ENCODE measurements at regions not wholly inside any gene's neighbourhood (a gene's known extent, or its start where the extent isn't known, plus 50 kb on each side); places are given as distances from the start of the nearest gene placed in this dataset.

- 4% methylated on average over 8 of the region's 8 CpGs for WGBS (ENCODE audit: missing lambda C conversion rate)
- Histone ChIP-seq H3K4me3 (no peak overlapping the region), H3K9me3 (peaks cover 3% of the 10 kb centered on the region; the same call in 2 of the 3 replicates), H3K4me2 (no peak overlapping the region), H3K27ac (no peak overlapping the region), H3K4me1 (no peaks in the 10 kb centered on the region)
- ATAC-seq = no peak
- ChIA-PET POLR2A (no interaction called here), CTCF (no interaction called here)
- no peak for FAIRE-seq
- DNase-seq (ENCODE audit: low read depth in 1 of 2, low spot score in 1 of 2) = no peak
- TF ChIP-seq TFCP2L1 (CRISPR knock-in tag; IDR thresholded peaks at IDR 0.05) = no peak
- TF ChIP-seq MAX (IDR thresholded peaks at IDR 0.05) = no peak
- TF ChIP-seq HOXB5 (CRISPR knock-in tag; IDR thresholded peaks at IDR 0.05) = no peak
- no peak for TF ChIP-seq HMGXB4 (CRISPR knock-in tag; IDR thresholded peaks at IDR 0.05; ENCODE audit: borderline replicate concordance)
- TF ChIP-seq NFE2L2 (conservative IDR thresholded peaks at IDR 0.05; ENCODE audit: low read length) = no peak
- TF ChIP-seq ELK1 (IDR thresholded peaks at IDR 0.05; ENCODE audit: low read depth, low read length) = no peak
- no peak for TF ChIP-seq CHD2 (IDR thresholded peaks at IDR 0.05; ENCODE audit: low read length, partially characterized antibody)
- TF ChIP-seq E2F6 (IDR thresholded peaks at IDR 0.05; ENCODE audit: borderline replicate concordance, low read depth) = no peak
- no peak for TF ChIP-seq ZFP36 (IDR thresholded peaks at IDR 0.05; ENCODE audit: borderline replicate concordance, partially characterized antibody)
- no peak for TF ChIP-seq RAD21 (conservative IDR thresholded peaks at IDR 0.05 in 1 of 2, IDR thresholded peaks at IDR 0.05 in 1 of 2)
- TF ChIP-seq HOXB13 (CRISPR knock-in tag; IDR thresholded peaks at IDR 0.05; ENCODE audit: low read depth) = no peak
- TF ChIP-seq KDM5A (IDR thresholded peaks at IDR 0.05) = no peak
Measured at GRCh38 chr9:12054235-12054634, 639.0 kb upstream of the TYRP1 start.

DNA sequence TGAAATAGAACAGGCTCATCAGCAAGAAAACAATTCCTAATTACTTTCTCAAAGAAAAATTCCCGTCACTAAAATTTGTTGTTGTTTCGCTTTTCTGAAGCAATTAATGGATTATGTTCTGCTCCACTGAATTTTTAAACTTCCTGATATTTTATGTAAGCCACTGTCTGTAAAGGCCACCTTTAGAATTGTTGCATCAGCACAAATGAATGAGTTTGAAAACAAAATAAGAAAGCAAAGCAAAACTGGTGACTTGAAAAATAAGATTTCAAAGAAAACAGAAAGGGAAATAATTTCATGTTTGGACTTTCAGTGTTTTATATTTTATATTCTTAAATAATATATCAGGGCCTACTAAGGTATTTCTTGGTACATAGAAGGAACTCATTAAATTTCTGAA, 636.3 kb upstream of the TYRP1 start:
- 9% methylated on average over 2 of the region's 2 CpGs for WGBS (ENCODE audit: missing lambda C conversion rate)
- FAIRE-seq = no peak
- CTCF ChIA-PET = no interaction called here

DNA sequence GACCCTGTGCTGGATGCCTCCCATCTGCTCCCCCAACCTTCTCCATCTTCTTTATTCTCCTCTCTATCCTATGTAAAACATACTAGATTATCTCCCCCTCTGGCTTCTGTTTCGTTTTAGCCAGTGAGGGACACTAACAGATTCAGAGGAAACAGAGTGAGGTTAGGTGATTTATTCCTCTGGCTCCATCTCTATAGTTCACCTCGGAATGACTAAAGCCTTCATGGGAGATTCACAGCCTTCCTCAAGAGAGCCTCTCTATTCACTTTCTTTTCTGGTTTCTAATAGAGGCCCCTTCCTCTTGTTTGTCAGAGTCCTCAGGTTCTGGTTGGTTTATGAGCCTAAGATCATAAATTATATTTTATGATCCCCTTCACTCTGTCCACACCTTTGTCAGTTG, 633.1 kb upstream of the TYRP1 start:
- H3K4me2 ChIP-seq = no peak overlapping the region
- no peak overlapping the region for H3K27ac ChIP-seq
- FAIRE-seq (no peak), DNase-seq (ENCODE audit: low read depth in 1 of 2, low spot score in 1 of 2) (no peak), ATAC-seq (no peak)
- ChIA-PET CTCF (no interaction called here), POLR2A (no interaction called here)
- H3K4me3 ChIP-seq = no peak overlapping the region
- H3K4me1 ChIP-seq = no peaks in the 10 kb centered on the region
- 2% methylated on average over 2 of the region's 2 CpGs for WGBS (ENCODE audit: missing lambda C conversion rate)
- peaks cover under 1% of the 10 kb centered on the region; the same call in 1 of the 3 replicates for H3K9me3 ChIP-seq
- TF ChIP-seq, protein P1, sequence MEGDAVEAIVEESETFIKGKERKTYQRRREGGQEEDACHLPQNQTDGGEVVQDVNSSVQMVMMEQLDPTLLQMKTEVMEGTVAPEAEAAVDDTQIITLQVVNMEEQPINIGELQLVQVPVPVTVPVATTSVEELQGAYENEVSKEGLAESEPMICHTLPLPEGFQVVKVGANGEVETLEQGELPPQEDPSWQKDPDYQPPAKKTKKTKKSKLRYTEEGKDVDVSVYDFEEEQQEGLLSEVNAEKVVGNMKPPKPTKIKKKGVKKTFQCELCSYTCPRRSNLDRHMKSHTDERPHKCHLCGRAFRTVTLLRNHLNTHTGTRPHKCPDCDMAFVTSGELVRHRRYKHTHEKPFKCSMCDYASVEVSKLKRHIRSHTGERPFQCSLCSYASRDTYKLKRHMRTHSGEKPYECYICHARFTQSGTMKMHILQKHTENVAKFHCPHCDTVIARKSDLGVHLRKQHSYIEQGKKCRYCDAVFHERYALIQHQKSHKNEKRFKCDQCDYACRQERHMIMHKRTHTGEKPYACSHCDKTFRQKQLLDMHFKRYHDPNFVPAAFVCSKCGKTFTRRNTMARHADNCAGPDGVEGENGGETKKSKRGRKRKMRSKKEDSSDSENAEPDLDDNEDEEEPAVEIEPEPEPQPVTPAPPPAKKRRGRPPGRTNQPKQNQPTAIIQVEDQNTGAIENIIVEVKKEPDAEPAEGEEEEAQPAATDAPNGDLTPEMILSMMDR (IDR thresholded peaks at IDR 0.05) = no peak
- TF ChIP-seq NR3C1 (IDR thresholded peaks at IDR 0.05) (no peak), TFCP2L1 (CRISPR knock-in tag; IDR thresholded peaks at IDR 0.05) (no peak), EHF (CRISPR knock-in tag; IDR thresholded peaks at IDR 0.05) (no peak), E2F6 (IDR thresholded peaks at IDR 0.05; ENCODE audit: borderline replicate concordance, low read depth) (no peak), HES2 (IDR thresholded peaks at IDR 0.05) (no peak), ZSCAN20 (CRISPR knock-in tag; IDR thresholded peaks at IDR 0.05) (no peak), RCOR1 (IDR thresholded peaks at IDR 0.05; ENCODE audit: low read depth, low read length) (no peak), SMC3 (IDR thresholded peaks at IDR 0.05) (no peak)

More for the DNA sequence above, 636.3 kb upstream of the TYRP1 start:
- no peak overlapping the region for H3K4me2 ChIP-seq
- H3K9me3 ChIP-seq = no peaks in the 10 kb centered on the region; the same call in 2 of the 3 replicates
- no peaks in the 10 kb centered on the region for H3K4me1 ChIP-seq
- no peak overlapping the region for H3K4me3 ChIP-seq
- ATAC-seq (no peak), DNase-seq (ENCODE audit: low read depth in 1 of 2, low spot score in 1 of 2) (no peak)
- POLR2A ChIA-PET = no interaction called here
- H3K27ac ChIP-seq = no peak overlapping the region
- TF ChIP-seq NPAS2 (CRISPR knock-in tag; IDR thresholded peaks at IDR 0.05; ENCODE audit: borderline replicate concordance) (no peak), ZC3H11A (IDR thresholded peaks at IDR 0.05) (no peak), HMGXB4 (CRISPR knock-in tag; IDR thresholded peaks at IDR 0.05; ENCODE audit: borderline replicate concordance) (no peak), MYC (IDR thresholded peaks at IDR 0.05; ENCODE audit: borderline replicate concordance, low read length) (no peak), CEBPB (IDR thresholded peaks at IDR 0.05) (no peak), RFX5 (IDR thresholded peaks at IDR 0.05) (no peak), HOXA7 (CRISPR knock-in tag; IDR thresholded peaks at IDR 0.05) (no peak), SMC3 (IDR thresholded peaks at IDR 0.05) (no peak), MAFK (IDR thresholded peaks at IDR 0.05; ENCODE audit: partially characterized antibody) (peak; percentile 29)

Data from A549 (cell line).